WTC11 (cell line): ENCODE measurements at regions not wholly inside any gene's neighbourhood (a gene's known extent, or its start where the extent isn't known, plus 50 kb on each side); places are given as distances from the start of the nearest gene placed in this dataset.
"Not testable (repeated sequence)": the region's sequence is repeated elsewhere in the genome, so short reads cannot be mapped to it uniquely, and the experiment has no call there.

Source experiments
- ATAC-seq: fragments of 200-7000 bp; cut with Tn5 transposase; 2 replicates; pipeline ENCODE4 v1.10.0; 2021; ENCODE audit warnings: mild to moderate bottlenecking, moderate library complexity
- CTCF ChIA-PET: fragments of 300-600 bp; sonication (Branson Sonifier 250); formaldehyde crosslinking; loops from one replicate; lab custom pipeline; 2021; ENCODE audit warnings: antibody characterized with exemption; lab: Charles Lee
- POLR2A ChIA-PET: fragments of 350-600 bp; sonication (Branson Sonifier 250); formaldehyde crosslinking; loops from one replicate; lab custom pipeline; 2021; ENCODE audit warnings: antibody characterized with exemption; lab: Charles Lee
- DNase-seq: peaks from one replicate; pipeline ENCODE4 v3.0.0; 2021; ENCODE audit warnings: low spot score
- H3K27ac Mint-ChIP-seq: 2 replicates; pipeline ENCODE4 v1.8.0; 2021; ENCODE audit warnings: mixed read lengths
- H3K27me3 Mint-ChIP-seq: 2 replicates; pipeline ENCODE4 v1.8.0; 2021; ENCODE audit warnings: low read depth, mild to moderate bottlenecking, moderate library complexity, mixed read lengths
- H3K36me3 Mint-ChIP-seq: 2 replicates; pipeline ENCODE4 v1.8.0; 2021; ENCODE audit warnings: mixed read lengths
- H3K4me1 Mint-ChIP-seq: 2 replicates; pipeline ENCODE4 v1.8.0; 2022; ENCODE audit warnings: mixed read lengths
- H3K4me3 Mint-ChIP-seq: 2 replicates; pipeline ENCODE4 v1.8.0; 2021; ENCODE audit warnings: mild to moderate bottlenecking, moderate library complexity, mixed read lengths
- H3K9me3 Mint-ChIP-seq: 2 replicates; pipeline ENCODE4 v1.8.0; 2021; ENCODE audit warnings: mixed read lengths
- ESRRA ChIP-seq: sonication (generic); formaldehyde crosslinking; IDR thresholded peaks from 2 replicates; pipeline ENCODE4 v1.8.1; 2022; ENCODE audit warnings: mild to moderate bottlenecking, missing genetic modification reagents, borderline replicate concordance
- TCF7 ChIP-seq: sonication (generic); formaldehyde crosslinking; IDR thresholded peaks from 2 replicates; pipeline ENCODE4 v1.8.0; 2022; ENCODE audit warnings: mild to moderate bottlenecking, low read depth, missing genetic modification reagents, moderate library complexity
- TEAD1 ChIP-seq: sonication (generic); formaldehyde crosslinking; IDR thresholded peaks from 2 replicates; pipeline ENCODE4 v1.8.0; 2022; ENCODE audit warnings: mild to moderate bottlenecking, missing genetic modification reagents
- TF ChIP-seq, protein P1 (sequence below): sonication (generic); formaldehyde crosslinking; IDR thresholded peaks from 2 replicates; pipeline ENCODE4 v1.8.1; 2022; ENCODE audit warnings: low read depth, mild to moderate bottlenecking, moderate library complexity, missing genetic modification reagents, borderline replicate concordance
- TF ChIP-seq, protein P2 (sequence below): fragments of 200-600 bp; IDR thresholded peaks from 2 replicates; pipeline ENCODE4 v1.8.0; 2022; ENCODE audit warnings: antibody characterized with exemption
- TF ChIP-seq, protein P3 (sequence below): sonication (generic); formaldehyde crosslinking; IDR thresholded peaks from 2 replicates; pipeline ENCODE4 v1.8.1; 2023; ENCODE audit warnings: mild to moderate bottlenecking, moderate library complexity, missing genetic modification reagents
- TF ChIP-seq, protein P4 (sequence below): sonication (generic); formaldehyde crosslinking; IDR thresholded peaks from 2 replicates; pipeline ENCODE4 v1.8.0; 2022; ENCODE audit warnings: mild to moderate bottlenecking, missing genetic modification reagents

DNA sequence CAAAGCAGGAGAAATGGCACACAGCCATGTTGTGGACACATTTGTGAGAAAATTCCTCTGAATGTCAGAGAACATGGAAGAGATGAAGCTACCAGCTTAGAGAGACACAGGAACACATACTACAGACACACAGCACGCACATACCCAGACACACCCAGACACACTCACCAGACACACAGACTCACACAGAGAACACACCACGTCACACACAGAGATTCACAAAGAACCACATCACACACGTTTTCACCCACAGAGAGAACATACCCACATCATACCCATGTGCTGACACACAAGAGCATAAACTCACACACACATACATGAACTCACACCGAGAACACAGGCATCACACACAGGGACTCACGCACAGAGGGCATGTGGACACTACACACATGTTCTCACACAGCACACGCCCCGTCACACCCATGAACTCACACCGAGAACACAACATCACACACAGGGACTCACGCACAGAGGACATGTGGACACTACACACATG is 124.9 kb downstream of the METRNL start:
- ChIA-PET POLR2A (no interaction called here), CTCF (no interaction called here)
- H3K27ac Mint-ChIP-seq = no peak overlapping the region
- TF ChIP-seq TCF7 = no peak
- TF ChIP-seq, protein P1, sequence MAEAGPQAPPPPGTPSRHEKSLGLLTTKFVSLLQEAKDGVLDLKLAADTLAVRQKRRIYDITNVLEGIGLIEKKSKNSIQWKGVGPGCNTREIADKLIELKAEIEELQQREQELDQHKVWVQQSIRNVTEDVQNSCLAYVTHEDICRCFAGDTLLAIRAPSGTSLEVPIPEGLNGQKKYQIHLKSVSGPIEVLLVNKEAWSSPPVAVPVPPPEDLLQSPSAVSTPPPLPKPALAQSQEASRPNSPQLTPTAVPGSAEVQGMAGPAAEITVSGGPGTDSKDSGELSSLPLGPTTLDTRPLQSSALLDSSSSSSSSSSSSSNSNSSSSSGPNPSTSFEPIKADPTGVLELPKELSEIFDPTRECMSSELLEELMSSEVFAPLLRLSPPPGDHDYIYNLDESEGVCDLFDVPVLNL (CRISPR knock-in tag) = no peak
- no peak for TF ChIP-seq ESRRA (CRISPR knock-in tag)
- TF ChIP-seq TEAD1 (CRISPR knock-in tag) = no peak
- H3K36me3 Mint-ChIP-seq = peaks cover 32% of the 10 kb centered on the region
- peaks cover 2% of the 10 kb centered on the region for H3K27me3 Mint-ChIP-seq
- H3K4me3 Mint-ChIP-seq = no peak overlapping the region
- H3K9me3 Mint-ChIP-seq = peaks cover 51% of the 10 kb centered on the region
- no peaks in the 10 kb centered on the region for H3K4me1 Mint-ChIP-seq
- DNase-seq (peak; percentile 1), ATAC-seq (no peak)

DNA sequence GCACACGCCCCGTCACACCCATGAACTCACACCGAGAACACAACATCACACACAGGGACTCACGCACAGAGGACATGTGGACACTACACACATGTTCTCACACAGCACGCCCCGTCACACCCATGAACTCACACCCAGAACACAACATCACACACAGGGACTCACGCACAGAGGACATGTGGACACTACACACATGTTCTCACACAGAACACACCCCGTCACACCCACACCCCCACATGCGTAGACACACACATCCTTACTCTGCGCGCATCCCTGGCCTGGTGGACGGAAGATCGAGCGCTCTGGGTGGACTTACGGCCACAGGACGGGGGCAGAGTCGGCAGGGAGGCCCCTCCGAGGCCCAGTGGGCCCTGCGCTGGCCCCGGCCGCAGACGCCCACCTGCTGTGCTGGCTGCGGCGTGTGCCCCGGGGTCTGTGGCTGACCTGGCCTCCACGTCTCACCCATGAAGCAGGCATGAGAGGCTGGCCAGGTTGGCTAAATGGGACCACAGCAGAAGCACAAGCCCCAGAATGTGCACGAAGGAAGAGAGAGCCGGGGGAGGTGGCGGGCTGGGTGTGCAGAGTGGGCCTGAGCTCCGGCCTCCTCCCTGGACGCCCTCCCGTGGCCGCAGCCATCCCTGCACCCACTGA is 125.5 kb downstream of the METRNL start:
- CTCF ChIA-PET, POLR2A ChIA-PET: not testable (repeated sequence)

DNA sequence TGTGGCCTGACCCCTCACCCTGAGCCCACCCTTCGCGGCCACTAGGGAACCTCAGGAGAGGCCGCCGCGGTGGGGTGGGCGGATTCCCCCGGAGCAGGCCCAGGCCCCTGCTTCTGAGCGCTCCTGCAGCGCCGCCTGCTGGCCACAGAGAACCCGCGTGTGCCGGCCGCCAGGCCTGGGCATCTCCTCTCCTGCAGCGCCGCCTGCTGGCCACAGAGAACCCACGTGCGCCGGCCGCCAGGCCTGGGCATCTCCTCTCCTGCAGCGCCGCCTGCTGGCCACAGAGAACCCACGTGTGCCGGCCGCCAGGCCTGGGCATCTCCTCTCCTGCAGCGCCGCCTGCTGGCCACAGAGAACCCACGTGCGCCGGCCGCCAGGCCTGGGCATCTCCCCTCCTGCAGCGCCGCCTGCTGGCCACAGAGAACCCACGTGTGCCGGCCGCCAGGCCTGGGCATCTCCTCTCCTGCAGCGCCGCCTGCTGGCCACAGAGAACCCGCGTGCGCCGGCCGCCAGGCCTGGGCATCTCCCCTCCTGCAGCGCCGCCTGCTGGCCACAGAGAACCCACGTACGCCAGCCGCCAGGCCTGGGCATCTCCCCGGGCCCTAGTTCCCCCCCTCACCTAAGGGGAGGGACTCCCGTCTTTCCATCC is 126.1 kb downstream of the METRNL start:
- Mint-ChIP-seq H3K9me3 (peaks cover 40% of the 10 kb centered on the region), H3K36me3 (peaks cover 32% of the 10 kb centered on the region)
- CTCF ChIA-PET = interaction anchor here (0.7 kb wide), 1 partner anchor 133 kb away, joined by 3 read pairs; no protein-coding TSS in a partner anchor
- DNase-seq = peak; percentile 78
- H3K27me3 Mint-ChIP-seq, H3K4me1 Mint-ChIP-seq, H3K27ac Mint-ChIP-seq, POLR2A ChIA-PET, ATAC-seq, H3K4me3 Mint-ChIP-seq: not testable (repeated sequence)
- TF ChIP-seq, protein P2, sequence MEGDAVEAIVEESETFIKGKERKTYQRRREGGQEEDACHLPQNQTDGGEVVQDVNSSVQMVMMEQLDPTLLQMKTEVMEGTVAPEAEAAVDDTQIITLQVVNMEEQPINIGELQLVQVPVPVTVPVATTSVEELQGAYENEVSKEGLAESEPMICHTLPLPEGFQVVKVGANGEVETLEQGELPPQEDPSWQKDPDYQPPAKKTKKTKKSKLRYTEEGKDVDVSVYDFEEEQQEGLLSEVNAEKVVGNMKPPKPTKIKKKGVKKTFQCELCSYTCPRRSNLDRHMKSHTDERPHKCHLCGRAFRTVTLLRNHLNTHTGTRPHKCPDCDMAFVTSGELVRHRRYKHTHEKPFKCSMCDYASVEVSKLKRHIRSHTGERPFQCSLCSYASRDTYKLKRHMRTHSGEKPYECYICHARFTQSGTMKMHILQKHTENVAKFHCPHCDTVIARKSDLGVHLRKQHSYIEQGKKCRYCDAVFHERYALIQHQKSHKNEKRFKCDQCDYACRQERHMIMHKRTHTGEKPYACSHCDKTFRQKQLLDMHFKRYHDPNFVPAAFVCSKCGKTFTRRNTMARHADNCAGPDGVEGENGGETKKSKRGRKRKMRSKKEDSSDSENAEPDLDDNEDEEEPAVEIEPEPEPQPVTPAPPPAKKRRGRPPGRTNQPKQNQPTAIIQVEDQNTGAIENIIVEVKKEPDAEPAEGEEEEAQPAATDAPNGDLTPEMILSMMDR = peak; percentile 95
- TF ChIP-seq, protein P3, sequence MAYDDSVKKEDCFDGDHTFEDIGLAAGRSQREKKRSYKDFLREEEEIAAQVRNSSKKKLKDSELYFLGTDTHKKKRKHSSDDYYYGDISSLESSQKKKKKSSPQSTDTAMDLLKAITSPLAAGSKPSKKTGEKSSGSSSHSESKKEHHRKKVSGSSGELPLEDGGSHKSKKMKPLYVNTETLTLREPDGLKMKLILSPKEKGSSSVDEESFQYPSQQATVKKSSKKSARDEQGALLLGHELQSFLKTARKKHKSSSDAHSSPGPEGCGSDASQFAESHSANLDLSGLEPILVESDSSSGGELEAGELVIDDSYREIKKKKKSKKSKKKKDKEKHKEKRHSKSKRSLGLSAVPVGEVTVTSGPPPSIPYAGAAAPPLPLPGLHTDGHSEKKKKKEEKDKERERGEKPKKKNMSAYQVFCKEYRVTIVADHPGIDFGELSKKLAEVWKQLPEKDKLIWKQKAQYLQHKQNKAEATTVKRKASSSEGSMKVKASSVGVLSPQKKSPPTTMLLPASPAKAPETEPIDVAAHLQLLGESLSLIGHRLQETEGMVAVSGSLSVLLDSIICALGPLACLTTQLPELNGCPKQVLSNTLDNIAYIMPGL = peak; percentile 50; the same call in 1 of the 2 replicates
- TF ChIP-seq, protein P4, sequence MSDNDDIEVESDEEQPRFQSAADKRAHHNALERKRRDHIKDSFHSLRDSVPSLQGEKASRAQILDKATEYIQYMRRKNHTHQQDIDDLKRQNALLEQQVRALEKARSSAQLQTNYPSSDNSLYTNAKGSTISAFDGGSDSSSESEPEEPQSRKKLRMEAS (CRISPR knock-in tag) = peak; percentile 35; the same call in 1 of the 2 replicates

More for the DNA sequence above, 125.5 kb downstream of the METRNL start:
- DNase-seq = peak; percentile 6
- not testable (repeated sequence) for H3K4me3 Mint-ChIP-seq, H3K27ac Mint-ChIP-seq, H3K27me3 Mint-ChIP-seq, ATAC-seq, H3K4me1 Mint-ChIP-seq
- Mint-ChIP-seq H3K36me3 (peaks cover 32% of the 10 kb centered on the region), H3K9me3 (peaks cover 46% of the 10 kb centered on the region)

DNA sequence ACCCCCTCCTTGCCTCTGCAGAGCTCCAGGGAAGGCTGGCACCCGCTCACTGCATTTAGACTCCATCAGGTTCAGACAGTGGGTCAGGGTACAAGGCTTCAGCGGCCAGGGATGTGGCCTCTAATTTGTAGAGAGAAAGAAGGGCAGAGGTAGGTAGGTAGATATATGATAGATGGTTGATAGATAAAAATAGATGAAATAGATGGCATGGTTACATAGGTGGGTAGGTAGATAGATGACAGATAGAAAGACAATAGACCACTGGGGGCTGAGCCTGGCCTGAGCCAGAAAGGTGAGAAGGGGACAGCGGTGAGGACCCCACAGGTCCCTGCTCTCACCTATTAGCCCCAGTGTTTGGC is 126.6 kb downstream of the METRNL start:
- POLR2A ChIA-PET, H3K27me3 Mint-ChIP-seq, DNase-seq, ATAC-seq, H3K4me1 Mint-ChIP-seq, H3K27ac Mint-ChIP-seq, H3K4me3 Mint-ChIP-seq: not testable (repeated sequence)
- Mint-ChIP-seq H3K9me3 (peaks cover 37% of the 10 kb centered on the region), H3K36me3 (peaks cover 30% of the 10 kb centered on the region)
- CTCF ChIA-PET = interaction anchor here (0.7 kb wide), 1 partner anchor 133 kb away, joined by 3 read pairs; no protein-coding TSS in a partner anchor

DNA sequence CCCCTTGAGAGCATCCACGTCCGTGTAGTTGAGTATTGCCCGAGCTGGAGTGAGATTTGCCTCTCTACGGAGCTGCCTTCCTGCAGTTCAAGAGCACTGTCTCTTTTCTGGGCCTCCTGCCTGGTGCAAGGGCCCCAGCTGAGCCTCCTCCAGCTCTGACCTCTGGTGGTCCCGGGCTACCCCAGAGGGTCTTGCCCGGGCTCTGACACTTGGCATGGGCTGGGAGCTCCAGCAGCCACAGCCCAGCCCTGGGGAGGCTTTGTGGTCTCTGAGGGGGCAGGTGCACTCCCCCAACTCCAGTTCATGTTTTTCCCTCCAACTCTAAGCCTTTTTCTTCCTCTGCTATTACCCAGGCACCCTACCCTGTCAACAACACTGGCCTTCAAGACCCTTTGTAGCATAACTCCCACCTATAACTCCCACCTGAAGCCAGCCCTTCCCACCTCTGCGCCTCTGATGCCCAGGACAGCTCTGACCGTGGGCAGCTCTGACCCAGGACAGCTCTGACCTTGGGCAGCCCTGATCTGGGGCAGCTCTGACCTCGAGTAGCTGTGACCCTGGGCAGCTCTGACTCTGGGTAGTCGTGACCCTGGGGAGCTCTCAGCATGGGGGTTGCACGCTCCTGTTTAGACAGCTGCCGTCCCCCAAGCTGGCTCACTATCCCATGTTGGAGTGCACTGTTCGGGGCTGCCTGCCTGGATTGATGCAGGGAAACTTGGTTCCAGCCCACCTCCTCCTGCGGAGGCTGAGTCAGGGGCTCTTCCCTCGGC is 127.6 kb downstream of the METRNL start:
- Mint-ChIP-seq H3K9me3 (peaks cover 29% of the 10 kb centered on the region), H3K36me3 (peaks cover 23% of the 10 kb centered on the region)
- H3K27ac Mint-ChIP-seq, H3K4me1 Mint-ChIP-seq, POLR2A ChIA-PET, ATAC-seq, H3K4me3 Mint-ChIP-seq, CTCF ChIA-PET, DNase-seq, H3K27me3 Mint-ChIP-seq: not testable (repeated sequence)

DNA sequence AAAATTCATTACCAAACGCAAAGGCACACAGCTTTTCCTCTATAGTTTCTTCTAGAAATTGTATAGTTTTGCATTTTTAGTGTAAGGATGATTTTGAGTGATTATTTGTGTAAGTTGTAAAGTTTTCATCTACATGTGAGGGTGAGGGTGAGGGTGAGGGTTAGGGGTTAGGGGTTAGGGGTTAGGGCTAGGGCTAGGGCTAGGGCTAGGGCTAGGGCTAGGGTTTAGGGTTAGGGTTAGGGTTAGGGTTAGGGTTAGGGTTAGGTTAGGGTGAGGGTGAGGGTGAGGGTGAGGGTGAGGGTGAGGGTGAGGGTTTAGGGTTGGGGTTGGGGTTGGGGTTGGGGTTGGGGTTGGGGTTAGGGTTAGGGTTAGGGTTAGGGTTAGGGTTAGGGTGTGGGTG is 167.6 kb downstream of the METRNL start:
- H3K27me3 Mint-ChIP-seq, H3K36me3 Mint-ChIP-seq, CTCF ChIA-PET, H3K4me1 Mint-ChIP-seq, H3K27ac Mint-ChIP-seq, H3K9me3 Mint-ChIP-seq, POLR2A ChIA-PET, H3K4me3 Mint-ChIP-seq: not testable (repeated sequence)
- peak; percentile 36 for DNase-seq
- 0 out of 2 replicates have a peak, but pooled peaks have one; percentile 18 for ATAC-seq
